GM12892 (cell line): ENCODE measurements at regions not wholly inside any gene's neighbourhood (a gene's known extent, or its start where the extent isn't known, plus 50 kb on each side); places are given as distances from the start of the nearest gene placed in this dataset.

Experiments used
- POLR2A ChIP-seq: IDR thresholded peaks from 2 replicates; pipeline ENCODE4 v1.6.1; 2011; ENCODE audit warnings: low read depth, low read length, control low read depth
- POLR2AphosphoS5 ChIP-seq: IDR thresholded peaks from 2 replicates; pipeline ENCODE4 v1.6.1; 2011; ENCODE audit warnings: low read depth, low read length, control low read depth
- TAF1 ChIP-seq: IDR thresholded peaks from 2 replicates; pipeline ENCODE4 v1.6.1; 2011; ENCODE audit warnings: low read depth, mild to moderate bottlenecking, control low read depth, low read length, borderline replicate concordance

DNA sequence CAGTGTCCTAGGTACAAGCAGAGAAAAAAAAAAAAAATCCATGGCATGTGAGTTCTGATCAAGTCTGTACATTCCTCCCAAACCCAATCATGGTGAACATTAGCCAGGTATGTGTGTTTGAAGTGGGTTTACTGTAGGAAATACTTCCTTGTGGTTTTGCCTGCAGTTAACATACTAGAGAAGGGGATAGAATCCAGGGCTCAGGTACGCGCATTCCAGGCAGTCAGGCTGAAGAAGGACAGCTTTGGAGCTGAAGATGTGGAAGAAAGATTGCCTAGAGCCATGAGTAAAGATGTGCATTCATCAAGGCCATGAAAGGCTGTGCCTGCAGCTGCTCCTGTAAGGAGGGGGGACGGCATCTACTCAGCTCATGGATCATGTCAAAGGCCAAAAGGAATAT lies 88.2 kb upstream of the NTF3 start:
- TF ChIP-seq POLR2A (no peak), POLR2AphosphoS5 (no peak), TAF1 (no peak)
